GM19099 (cell line): ENCODE measurements at regions not wholly inside any gene's neighbourhood (a gene's known extent, or its start where the extent isn't known, plus 50 kb on each side); places are given as distances from the start of the nearest gene placed in this dataset.

ENCODE experiments used
- POLR2A ChIP-seq: IDR thresholded peaks from 3 replicates; pipeline ENCODE4 v1.6.1; 2011; ENCODE audit warnings: low read depth; ENCODE audit not compliant: insufficient read length; ENCODE audit errors: extremely low read depth

GRCh38 chr1:245046769-245047168, 108.0 kb upstream of the KIF26B start:
- no peak for TF ChIP-seq POLR2A

DNA sequence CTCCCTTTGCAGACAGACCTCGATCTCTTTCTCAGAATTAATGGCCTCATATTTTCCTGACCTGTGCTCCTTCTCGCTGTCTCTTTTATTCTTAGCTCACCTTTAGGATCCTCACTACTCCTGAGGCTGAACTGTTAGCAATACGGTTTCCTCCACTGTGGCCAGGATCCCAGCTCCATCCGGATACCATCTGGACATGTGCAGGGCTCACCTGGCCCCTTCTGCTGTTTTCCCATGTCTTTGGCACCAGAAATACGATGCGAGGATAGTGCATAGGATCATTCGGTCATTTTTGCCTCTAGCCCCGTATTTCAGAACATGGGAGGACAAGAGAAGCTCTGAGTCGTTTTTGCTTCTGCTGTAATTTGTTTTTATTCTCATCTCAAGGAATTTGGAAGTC, 108.5 kb upstream of the KIF26B start:
- no peak for TF ChIP-seq POLR2A

- TF ChIP-seq POLR2A, result no peak
Observed at GRCh38 chr1:245045087-245045881, 109.5 kb upstream of the KIF26B start.

DNA sequence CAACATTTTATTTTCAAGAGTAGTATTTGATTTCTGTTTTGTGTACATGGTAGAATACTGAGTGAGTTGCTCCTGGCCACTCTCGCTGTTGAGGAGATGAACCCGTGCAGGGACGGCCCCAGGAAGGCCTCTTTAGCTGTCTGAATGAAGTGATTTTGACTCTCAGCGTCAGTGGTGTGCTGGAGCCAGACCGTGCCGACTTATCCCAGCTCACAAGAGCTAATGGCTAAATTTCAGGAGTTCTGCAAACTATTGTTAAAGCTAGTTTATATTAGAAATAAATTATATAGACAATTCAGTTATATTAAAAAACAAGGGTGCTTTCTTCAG, 111.2 kb upstream of the KIF26B start:
- no peak for TF ChIP-seq POLR2A

- TF ChIP-seq POLR2A, result no peak
Observed at GRCh38 chr1:245041058-245041698, 113.6 kb upstream of the KIF26B start.

DNA sequence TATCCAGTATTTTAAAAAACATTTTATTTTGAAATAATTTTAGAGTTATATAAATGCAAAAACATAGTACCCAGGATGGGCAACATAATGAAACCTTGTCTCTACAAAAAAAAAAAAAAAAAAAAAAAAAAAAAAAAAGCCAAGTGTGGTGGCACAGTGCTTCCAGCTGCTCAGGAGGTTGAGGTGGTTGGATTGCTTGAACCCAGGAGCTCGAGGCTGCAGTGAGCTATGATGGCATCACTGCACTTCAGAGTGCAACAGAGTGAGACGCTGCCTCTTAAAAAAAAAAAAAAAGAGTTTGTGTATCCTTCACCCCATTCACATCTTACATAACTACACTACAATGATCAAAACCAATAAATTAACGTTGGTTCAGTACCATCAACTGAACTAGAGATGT, 115.6 kb upstream of the KIF26B start:
- TF ChIP-seq POLR2A, result no peak

DNA sequence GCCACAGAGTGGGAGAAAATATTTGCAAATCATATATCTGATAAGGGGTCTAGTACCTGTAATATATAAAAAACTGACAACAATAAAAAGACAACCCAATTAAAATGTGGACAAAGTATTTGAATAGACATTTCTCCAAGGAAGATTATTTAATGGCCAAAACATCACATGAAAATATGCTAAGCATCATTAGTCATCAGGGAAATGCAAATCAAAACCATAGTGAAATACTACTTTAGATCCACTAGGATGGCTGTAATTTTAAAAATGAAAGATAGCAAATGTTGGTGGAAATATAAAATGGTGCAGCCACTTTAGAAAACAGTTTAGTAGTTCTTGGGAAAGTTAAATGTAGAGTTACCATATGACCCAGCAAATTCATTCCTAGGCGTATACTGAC, 118.7 kb upstream of the KIF26B start:
- TF ChIP-seq POLR2A, result no peak

- no peak for TF ChIP-seq POLR2A
Observed at GRCh38 chr1:245031041-245031440, 123.7 kb upstream of the KIF26B start.

- no peak for TF ChIP-seq POLR2A
Observed at GRCh38 chr1:245026247-245026646, 128.5 kb upstream of the KIF26B start.

- no peak for TF ChIP-seq POLR2A
Observed at GRCh38 chr1:245025525-245025924, 129.3 kb upstream of the KIF26B start.

GRCh38 chr1:245023222-245023621, 131.6 kb upstream of the KIF26B start:
- no peak for TF ChIP-seq POLR2A

GRCh38 chr1:245019910-245020486, 134.8 kb upstream of the KIF26B start:
- TF ChIP-seq POLR2A, result no peak

- TF ChIP-seq POLR2A, result no peak
Observed at GRCh38 chr1:245016700-245017099, 138.1 kb upstream of the KIF26B start.

GRCh38 chr1:245015031-245015430, 139.8 kb upstream of the KIF26B start:
- TF ChIP-seq POLR2A, result no peak

- no peak for TF ChIP-seq POLR2A
Observed at GRCh38 chr1:245014247-245015029, 140.3 kb upstream of the KIF26B start.

GRCh38 chr1:245010018-245010614, 144.7 kb upstream of the KIF26B start:
- no peak for TF ChIP-seq POLR2A

- no peak for TF ChIP-seq POLR2A
Observed at GRCh38 chr1:245008761-245009160, 144.4 kb upstream of the HNRNPU start.
